DND-41 (cell line): ENCODE measurements at regions not wholly inside any gene's neighbourhood (a gene's known extent, or its start where the extent isn't known, plus 50 kb on each side); places are given as distances from the start of the nearest gene placed in this dataset.

Experiments
- EZH2 ChIP-seq: IDR thresholded peaks from 3 replicates; pipeline ENCODE4 v1.6.1; 2012; ENCODE audit warnings: borderline replicate concordance, low read depth, mild to moderate bottlenecking, moderate library complexity, low read length, inconsistent platforms; ENCODE audit not compliant: severe bottlenecking
- TF ChIP-seq, protein P1 (sequence below): IDR thresholded peaks from 2 replicates; pipeline ENCODE4 v1.5.1; 2012; ENCODE audit warnings: borderline replicate concordance, low read length, moderate library complexity, mild to moderate bottlenecking; ENCODE audit not compliant: poor library complexity, severe bottlenecking; ENCODE audit errors: extremely low read depth

DNA sequence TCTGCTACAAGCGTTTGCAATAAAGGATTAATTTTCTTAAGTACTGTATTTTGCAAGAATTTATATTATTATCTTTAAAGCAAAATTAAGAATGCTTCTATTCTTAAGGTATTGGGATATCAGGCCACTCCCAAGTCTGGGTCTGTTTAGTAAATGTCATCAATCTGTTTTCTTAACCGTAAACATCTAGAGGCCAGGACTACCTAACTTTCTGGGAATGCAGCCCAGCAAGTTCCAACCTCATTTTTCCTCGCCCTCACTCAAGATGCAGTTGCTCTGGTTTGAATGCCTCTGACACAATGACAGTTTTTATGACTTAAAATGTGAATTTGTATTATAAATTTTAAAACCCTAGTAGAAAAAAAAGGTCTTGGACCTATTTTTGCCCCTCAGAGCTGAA, 143.5 kb downstream of the INHBA start:
- TF ChIP-seq, protein P1, sequence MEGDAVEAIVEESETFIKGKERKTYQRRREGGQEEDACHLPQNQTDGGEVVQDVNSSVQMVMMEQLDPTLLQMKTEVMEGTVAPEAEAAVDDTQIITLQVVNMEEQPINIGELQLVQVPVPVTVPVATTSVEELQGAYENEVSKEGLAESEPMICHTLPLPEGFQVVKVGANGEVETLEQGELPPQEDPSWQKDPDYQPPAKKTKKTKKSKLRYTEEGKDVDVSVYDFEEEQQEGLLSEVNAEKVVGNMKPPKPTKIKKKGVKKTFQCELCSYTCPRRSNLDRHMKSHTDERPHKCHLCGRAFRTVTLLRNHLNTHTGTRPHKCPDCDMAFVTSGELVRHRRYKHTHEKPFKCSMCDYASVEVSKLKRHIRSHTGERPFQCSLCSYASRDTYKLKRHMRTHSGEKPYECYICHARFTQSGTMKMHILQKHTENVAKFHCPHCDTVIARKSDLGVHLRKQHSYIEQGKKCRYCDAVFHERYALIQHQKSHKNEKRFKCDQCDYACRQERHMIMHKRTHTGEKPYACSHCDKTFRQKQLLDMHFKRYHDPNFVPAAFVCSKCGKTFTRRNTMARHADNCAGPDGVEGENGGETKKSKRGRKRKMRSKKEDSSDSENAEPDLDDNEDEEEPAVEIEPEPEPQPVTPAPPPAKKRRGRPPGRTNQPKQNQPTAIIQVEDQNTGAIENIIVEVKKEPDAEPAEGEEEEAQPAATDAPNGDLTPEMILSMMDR, result no peak
- no peak for TF ChIP-seq EZH2
